GM18508 (cell line): ENCODE measurements at regions not wholly inside any gene's neighbourhood (a gene's known extent, or its start where the extent isn't known, plus 50 kb on each side); places are given as distances from the start of the nearest gene placed in this dataset.

ENCODE experiments used
- ATAC-seq: cut with Tn5 transposase; IDR thresholded peaks from one replicate; pipeline ENCODE4 v1.9.1; 2021; ENCODE audit warnings: moderate number of reproducible peaks; ENCODE audit not compliant: insufficient read depth, unreplicated experiment

- ATAC-seq = no peak
Observed at GRCh38 chr2:18396329-18397010, 164.0 kb downstream of the RDH14 start.

- ATAC-seq = no peak
Observed at GRCh38 chr2:18395555-18395954, 164.9 kb downstream of the RDH14 start.

- ATAC-seq = peak; percentile 67
Observed at GRCh38 chr2:18387441-18388206, 172.8 kb downstream of the RDH14 start.

GRCh38 chr2:18384242-18384641, 176.2 kb downstream of the RDH14 start:
- no peak for ATAC-seq

- ATAC-seq = no peak
Observed at GRCh38 chr2:18381386-18381785, 179.1 kb downstream of the RDH14 start.

GRCh38 chr2:18380321-18380720, 180.1 kb downstream of the RDH14 start:
- no peak for ATAC-seq

GRCh38 chr2:18379870-18380269, 180.6 kb downstream of the RDH14 start:
- ATAC-seq = no peak

GRCh38 chr2:18378020-18378653, 182.3 kb downstream of the RDH14 start:
- ATAC-seq = no peak

- no peak for ATAC-seq
Observed at GRCh38 chr2:18376936-18377335, 183.5 kb downstream of the RDH14 start.

GRCh38 chr2:18373664-18374063, 186.8 kb downstream of the RDH14 start:
- ATAC-seq = no peak

GRCh38 chr2:18373081-18373480, 187.4 kb downstream of the RDH14 start:
- ATAC-seq = no peak

- no peak for ATAC-seq
Observed at GRCh38 chr2:18372641-18373040, 187.8 kb downstream of the RDH14 start.

- no peak for ATAC-seq
Observed at GRCh38 chr2:18369760-18370159, 190.7 kb downstream of the RDH14 start.

GRCh38 chr2:18368008-18368407, 192.4 kb downstream of the RDH14 start:
- ATAC-seq = no peak

- ATAC-seq = no peak
Observed at GRCh38 chr2:18365342-18365741, 195.1 kb downstream of the RDH14 start.

- ATAC-seq = no peak
Observed at GRCh38 chr2:18363348-18363747, 197.1 kb downstream of the RDH14 start.

- no peak for ATAC-seq
Observed at GRCh38 chr2:18362696-18363095, 197.8 kb downstream of the RDH14 start.

GRCh38 chr2:18357537-18357936, 202.9 kb downstream of the RDH14 start:
- no peak for ATAC-seq

GRCh38 chr2:18356676-18357075, 203.8 kb downstream of the RDH14 start:
- ATAC-seq = no peak

GRCh38 chr2:18349421-18349820, 211.0 kb downstream of the RDH14 start:
- ATAC-seq = no peak

GRCh38 chr2:18346874-18347273, 213.6 kb downstream of the RDH14 start:
- ATAC-seq = no peak
